HG03066 (cell line): ENCODE measurements at regions not wholly inside any gene's neighbourhood (a gene's known extent, or its start where the extent isn't known, plus 50 kb on each side); places are given as distances from the start of the nearest gene placed in this dataset.
"Not testable (repeated sequence)": the region's sequence is repeated elsewhere in the genome, so short reads cannot be mapped to it uniquely, and the experiment has no call there.

Source experiments
- ATAC-seq: cut with Tn5 transposase; IDR thresholded peaks from one replicate; pipeline ENCODE4 v1.9.1; 2021; ENCODE audit warnings: low read depth; ENCODE audit not compliant: unreplicated experiment

GRCh38 chr1:184176058-184176457 lies 124.5 kb downstream of the TSEN15 start:
- ATAC-seq: no peak

DNA sequence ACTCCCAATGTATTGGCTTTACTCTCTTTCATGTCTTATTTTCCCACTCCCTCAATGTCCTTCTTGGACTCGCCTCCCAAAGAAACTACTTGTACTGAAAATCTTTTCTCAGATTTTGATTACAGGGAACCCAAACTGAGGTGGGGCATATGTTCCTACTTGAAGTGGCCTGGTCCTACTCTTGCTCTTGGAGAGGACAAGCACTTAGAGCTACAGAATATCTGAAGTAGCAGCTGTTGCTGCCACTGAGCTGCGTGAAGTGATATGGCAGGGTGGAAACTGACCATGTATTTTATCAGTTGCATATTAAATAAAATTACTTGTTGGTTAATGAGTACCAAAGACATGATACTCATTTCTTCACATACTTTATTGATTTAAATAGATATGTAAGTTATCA lies 129.5 kb downstream of the TSEN15 start:
- no peak for ATAC-seq

DNA sequence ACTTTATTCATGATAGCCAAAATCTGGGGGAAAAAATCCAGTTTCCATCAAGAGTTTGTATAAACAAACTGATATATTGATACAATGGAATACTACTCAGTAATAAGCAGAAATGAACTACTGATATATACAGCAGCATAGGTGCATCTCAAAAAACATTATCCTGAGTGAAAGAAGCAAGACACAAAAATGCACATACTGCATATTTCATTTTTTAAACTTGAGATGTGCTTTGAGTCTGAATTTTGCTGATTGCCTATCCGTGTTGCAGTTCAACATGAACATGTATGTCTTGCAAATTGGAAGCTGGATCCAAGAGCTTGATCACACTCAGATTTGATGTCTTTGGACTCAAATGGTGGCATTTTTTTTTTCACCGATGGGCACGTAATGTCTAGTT lies 132.4 kb downstream of the TSEN15 start:
- no peak for ATAC-seq

- ATAC-seq: not testable (repeated sequence)
These were observed 133.1 kb downstream of the TSEN15 start for GRCh38 chr1:184184614-184185013.

GRCh38 chr1:184185347-184185746 lies 133.8 kb downstream of the TSEN15 start:
- ATAC-seq: no peak

GRCh38 chr1:184186167-184186566 lies 134.6 kb downstream of the TSEN15 start:
- ATAC-seq: no peak

DNA sequence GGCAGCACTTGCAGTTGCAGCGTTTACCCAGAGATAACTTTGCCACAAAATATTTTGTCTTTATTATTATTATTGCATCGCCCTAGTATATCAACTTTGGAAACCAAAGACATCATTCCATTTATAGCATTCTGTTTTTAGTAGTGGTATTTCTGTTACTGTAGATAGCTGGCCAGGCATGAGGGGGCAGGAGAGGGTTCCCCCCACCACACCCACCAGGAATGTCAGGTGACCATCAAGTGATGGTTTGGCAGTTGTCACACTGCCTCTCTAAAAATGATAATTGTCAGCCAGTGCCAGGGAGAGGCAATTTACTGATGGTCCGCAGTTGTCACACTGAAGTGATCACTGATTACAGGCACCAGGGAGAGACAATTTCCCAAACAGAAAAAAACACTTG lies 135.6 kb downstream of the TSEN15 start:
- no peak for ATAC-seq

GRCh38 chr1:184188037-184188436 lies 136.5 kb downstream of the TSEN15 start:
- no peak for ATAC-seq

- no peak for ATAC-seq
These were observed 137.8 kb downstream of the TSEN15 start for GRCh38 chr1:184189361-184189760.

DNA sequence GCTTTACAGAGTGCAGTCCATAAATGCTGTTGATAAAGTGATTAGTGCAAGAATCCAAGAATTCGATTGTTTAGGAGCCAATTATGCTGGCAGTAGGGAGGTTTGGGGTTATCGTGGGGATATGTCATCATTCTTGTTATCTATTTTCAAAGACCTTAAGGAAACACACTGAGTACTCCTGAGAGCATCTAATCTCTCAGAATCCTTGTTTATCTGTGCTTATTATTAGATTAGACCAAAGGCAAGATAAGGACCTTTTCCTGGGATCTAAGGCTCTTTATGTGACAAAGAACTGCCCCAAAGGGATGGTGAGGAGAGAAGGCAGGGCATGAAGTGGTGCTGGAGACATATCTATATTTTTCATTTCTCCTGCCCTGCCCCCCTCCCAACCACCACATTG lies 139.1 kb downstream of the TSEN15 start:
- no peak for ATAC-seq

- ATAC-seq: no peak
These were observed 139.7 kb downstream of the TSEN15 start for GRCh38 chr1:184191181-184191621.

- ATAC-seq: no peak
These were observed 141.3 kb downstream of the TSEN15 start for GRCh38 chr1:184192796-184193195.

DNA sequence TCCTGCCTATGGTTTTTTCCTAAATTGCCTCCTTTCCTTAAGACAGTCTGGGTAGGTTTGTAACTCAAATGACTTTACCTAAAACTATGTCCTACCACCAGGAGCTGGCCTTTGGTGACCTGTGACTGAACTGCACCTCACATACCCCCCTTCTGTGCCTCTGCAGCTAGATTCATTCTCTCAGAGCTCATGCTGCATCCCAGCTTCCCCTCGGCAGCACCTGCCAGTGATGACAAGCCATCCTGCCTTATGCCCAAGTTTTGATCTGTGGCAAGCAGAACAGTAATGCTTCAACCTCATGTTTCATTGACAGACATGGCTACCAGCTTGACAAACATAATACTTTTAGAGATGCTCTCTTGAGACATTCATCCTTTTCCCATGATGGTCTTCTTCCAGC lies 141.9 kb downstream of the TSEN15 start:
- ATAC-seq: no peak

DNA sequence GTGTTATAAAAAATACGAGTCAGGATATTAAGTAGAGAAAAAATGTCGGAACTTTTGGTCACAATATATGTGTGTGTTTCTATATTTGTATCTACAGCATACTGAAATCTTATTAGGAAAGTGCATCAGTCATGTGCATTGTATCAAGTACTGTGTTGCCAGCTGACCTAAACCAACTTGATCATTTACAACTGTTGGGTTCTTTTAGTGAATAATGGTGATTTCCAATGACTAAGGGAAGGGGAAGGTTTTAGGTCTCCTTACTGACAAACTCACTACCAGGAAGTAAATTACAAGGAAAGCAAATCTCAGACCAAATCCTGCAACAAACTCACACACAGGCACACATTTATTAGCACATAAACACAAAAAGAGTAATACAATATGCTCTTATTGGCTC lies 142.7 kb downstream of the TSEN15 start:
- ATAC-seq: no peak

DNA sequence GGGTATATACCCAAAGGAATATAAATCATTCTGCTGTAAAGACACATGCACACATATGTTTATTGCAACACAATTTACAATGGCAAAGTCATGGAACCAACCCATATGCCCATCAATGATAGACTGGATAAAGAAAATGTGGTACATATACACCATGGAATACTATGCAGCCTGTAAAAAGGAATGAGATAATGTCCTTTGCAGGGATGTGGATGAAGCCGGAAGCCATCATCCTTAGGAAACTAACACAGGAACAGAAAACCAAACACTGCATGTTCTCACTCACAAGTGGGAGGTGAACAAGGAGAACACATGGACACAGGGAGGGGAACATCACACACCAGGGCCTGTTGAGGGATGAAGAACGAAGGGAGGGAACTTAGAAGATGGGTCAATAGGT lies 144.2 kb downstream of the TSEN15 start:
- ATAC-seq: not testable (repeated sequence)

GRCh38 chr1:184197831-184198230 lies 146.3 kb downstream of the TSEN15 start:
- no peak for ATAC-seq

DNA sequence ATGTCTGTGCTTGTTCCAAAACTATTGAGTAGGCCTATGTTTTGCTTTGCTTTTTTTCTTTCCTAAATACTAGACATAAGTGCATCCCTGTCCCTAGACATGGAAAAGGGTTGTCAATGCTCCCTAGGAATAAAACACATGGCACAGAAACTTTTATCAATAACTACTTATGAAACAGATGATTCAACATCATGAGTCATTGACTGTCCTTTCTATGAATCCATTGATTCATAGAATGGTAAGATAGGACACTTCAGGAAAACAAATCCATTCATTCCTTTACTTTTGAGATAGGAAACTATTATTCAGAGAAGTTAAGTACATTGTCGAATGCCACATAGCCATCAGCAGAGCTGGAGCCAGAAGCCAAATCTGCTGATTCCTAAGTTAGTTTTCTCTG lies 147.5 kb downstream of the TSEN15 start:
- no peak for ATAC-seq

GRCh38 chr1:184199438-184200085 lies 148.0 kb downstream of the TSEN15 start:
- no peak for ATAC-seq

DNA sequence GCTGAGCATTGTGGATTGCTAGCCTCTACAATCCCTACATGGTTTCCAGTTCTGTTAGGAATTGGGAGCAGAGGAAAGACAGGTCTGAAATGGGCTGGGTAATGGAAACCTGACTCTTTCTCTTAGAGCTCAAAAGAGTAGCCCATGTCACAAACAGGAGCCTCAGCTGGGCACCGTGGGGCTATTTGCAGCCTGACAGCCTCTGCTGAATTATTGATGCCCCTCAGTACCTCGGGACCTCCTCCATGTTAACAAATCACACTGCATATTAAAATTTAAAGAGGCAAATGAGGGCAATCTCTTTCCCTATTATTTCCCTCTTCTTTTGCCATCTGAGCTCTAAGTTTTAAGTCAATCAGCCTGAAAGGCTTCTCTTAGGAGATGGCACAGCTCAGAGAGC lies 157.1 kb downstream of the TSEN15 start:
- no peak for ATAC-seq

DNA sequence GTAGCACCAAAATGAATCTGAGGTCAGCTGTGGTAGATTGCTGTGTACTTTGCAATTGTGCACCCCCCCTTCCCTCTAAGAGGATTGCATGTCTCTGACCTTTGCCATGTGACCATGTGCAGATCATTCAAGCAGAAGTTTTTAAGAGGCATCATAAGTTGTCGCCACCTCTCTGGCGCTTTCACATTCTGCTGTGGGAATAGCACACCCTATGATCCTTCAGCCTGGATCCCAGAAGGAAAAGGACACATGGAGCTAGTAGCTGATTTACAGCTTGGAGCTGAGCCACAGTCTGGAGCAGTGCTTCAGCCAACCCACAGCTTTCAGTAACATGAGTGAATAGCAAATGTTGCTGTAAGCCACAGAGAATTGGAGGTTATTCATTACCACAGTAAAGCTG lies 158.5 kb downstream of the TSEN15 start:
- ATAC-seq: no peak

GRCh38 chr1:184210862-184211261 lies 159.3 kb downstream of the TSEN15 start:
- ATAC-seq: no peak

- no peak for ATAC-seq
These were observed 161.3 kb downstream of the TSEN15 start for GRCh38 chr1:184212649-184213314.
